ENCODE measurements at regions not wholly inside any gene's neighbourhood (a gene's known extent, or its start where the extent isn't known, plus 50 kb on each side); places are given as distances from the start of the nearest gene placed in this dataset.

DNA sequence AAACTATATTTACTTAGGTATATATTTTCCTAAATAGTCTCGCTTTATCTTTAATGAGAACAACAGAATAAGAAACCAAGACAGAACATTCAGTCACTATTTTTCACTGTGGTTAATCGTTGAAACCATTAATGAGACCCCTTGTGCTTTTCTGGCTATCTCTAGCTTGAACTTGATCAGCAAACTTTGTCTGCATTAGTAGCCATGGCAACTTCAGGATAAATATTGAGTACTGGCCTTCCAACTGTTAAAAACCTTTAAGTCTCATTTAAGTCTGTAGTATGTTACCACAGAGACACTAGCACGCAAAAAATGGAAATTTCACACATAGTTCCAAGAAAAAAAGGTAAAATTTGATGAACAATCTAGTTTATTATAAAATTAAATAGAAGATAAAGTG lies 946.0 kb downstream of the SLITRK5 start:
- intact Hi-C loops (cut with DNase I), result no loop called here
- H3K4me3 ChIP-seq, result no peak overlapping the region
- H3K9me3 ChIP-seq, result no peaks in the 10 kb centered on the region
- no peak for DNase-seq
- WGBS, 3 donors, result 77 to 79% (median 79%) methylated on average over 3 of the region's 3 CpGs
- H3K36me3 ChIP-seq, result no peaks in the 10 kb centered on the region
- H3K27ac ChIP-seq, result no peak overlapping the region
- no peaks in the 10 kb centered on the region for H3K4me1 ChIP-seq (ENCODE audit: insufficient read depth)
- no peaks in the 10 kb centered on the region for H3K27me3 ChIP-seq
- TF ChIP-seq EP300 (IDR thresholded peaks at IDR 0.05) (no peak), POLR2A (IDR thresholded peaks at IDR 0.05) (no peak)
- TF ChIP-seq, protein P1, sequence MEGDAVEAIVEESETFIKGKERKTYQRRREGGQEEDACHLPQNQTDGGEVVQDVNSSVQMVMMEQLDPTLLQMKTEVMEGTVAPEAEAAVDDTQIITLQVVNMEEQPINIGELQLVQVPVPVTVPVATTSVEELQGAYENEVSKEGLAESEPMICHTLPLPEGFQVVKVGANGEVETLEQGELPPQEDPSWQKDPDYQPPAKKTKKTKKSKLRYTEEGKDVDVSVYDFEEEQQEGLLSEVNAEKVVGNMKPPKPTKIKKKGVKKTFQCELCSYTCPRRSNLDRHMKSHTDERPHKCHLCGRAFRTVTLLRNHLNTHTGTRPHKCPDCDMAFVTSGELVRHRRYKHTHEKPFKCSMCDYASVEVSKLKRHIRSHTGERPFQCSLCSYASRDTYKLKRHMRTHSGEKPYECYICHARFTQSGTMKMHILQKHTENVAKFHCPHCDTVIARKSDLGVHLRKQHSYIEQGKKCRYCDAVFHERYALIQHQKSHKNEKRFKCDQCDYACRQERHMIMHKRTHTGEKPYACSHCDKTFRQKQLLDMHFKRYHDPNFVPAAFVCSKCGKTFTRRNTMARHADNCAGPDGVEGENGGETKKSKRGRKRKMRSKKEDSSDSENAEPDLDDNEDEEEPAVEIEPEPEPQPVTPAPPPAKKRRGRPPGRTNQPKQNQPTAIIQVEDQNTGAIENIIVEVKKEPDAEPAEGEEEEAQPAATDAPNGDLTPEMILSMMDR (IDR thresholded peaks at IDR 0.05), result no peak

DNA sequence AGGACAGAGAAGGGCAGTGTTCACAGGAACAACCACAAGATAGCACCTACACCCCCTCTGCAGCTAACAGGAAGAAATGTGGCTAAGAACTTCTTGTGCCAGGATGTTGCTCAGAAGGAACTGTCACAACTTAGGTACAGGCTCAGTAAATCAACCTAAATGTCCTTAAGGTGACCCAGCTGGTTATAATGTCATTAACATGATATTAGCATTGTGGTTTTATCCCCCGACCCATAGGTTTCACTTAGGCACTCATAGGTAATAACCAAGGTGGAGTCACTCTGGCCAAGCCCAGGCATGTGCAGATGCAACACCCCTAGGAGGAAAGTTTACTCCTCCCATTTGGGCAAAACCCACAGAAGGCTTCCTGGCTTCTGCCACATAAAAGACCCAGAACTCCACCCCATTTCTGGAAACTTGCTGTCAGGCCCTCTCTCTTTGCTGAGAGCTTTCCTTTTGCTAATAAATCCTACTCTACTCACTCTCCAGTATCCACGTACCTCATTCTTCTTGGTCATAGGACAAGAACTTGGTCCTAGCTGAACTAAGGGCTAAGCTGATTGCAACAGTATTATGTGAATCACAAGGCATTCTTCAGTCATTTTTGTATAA lies 951.3 kb downstream of the SLITRK5 start:
- Histone ChIP-seq H3K9me3 (no peaks in the 10 kb centered on the region), H3K27me3 (no peaks in the 10 kb centered on the region), H3K36me3 (no peaks in the 10 kb centered on the region), H3K27ac (no peak overlapping the region), H3K4me3 (no peak overlapping the region), H3K4me1 (ENCODE audit: insufficient read depth) (no peaks in the 10 kb centered on the region)
- DNase-seq, result no peak
- TF ChIP-seq, protein P1 (IDR thresholded peaks at IDR 0.05), result no peak
- TF ChIP-seq EP300 (IDR thresholded peaks at IDR 0.05) (no peak), POLR2A (IDR thresholded peaks at IDR 0.05) (no peak)
- intact Hi-C loops (cut with DNase I), result no loop called here
- 85 to 91% (median 89%) methylated on average over 2 of the region's 2 CpGs for WGBS, 3 donors

DNA sequence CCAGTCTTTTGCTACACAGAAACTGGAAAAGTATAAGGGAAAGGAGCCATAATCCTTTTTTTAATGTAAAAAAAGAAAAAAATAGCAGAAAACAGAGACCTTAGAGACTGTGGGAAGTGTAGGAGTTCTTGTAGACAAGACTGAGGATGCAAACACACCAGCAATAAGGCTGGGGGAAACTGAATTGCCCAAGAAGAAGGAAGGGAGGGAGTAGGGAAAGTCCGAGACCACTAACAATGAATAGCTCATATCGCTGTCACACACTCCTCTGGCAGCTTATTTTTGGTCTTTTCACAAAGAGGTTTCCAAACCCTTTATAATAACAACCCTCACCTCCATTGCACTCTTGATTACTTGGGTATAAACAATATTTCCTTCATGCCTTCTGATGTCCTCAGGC lies 952.0 kb downstream of the SLITRK5 start:
- H3K36me3 ChIP-seq, result no peaks in the 10 kb centered on the region
- WGBS, 3 donors, result 83 to 93% (median 88%) methylated on average over 2 of the region's 2 CpGs
- intact Hi-C loops (cut with DNase I), result no loop called here
- no peak for DNase-seq
- H3K4me1 ChIP-seq (ENCODE audit: insufficient read depth), result no peaks in the 10 kb centered on the region
- TF ChIP-seq POLR2A (IDR thresholded peaks at IDR 0.05) (no peak), EP300 (IDR thresholded peaks at IDR 0.05) (no peak)
- TF ChIP-seq, protein P1 (IDR thresholded peaks at IDR 0.05), result no peak
- no peak overlapping the region for H3K4me3 ChIP-seq
- no peak overlapping the region for H3K27ac ChIP-seq
- H3K9me3 ChIP-seq, result no peaks in the 10 kb centered on the region
- no peaks in the 10 kb centered on the region for H3K27me3 ChIP-seq

DNA sequence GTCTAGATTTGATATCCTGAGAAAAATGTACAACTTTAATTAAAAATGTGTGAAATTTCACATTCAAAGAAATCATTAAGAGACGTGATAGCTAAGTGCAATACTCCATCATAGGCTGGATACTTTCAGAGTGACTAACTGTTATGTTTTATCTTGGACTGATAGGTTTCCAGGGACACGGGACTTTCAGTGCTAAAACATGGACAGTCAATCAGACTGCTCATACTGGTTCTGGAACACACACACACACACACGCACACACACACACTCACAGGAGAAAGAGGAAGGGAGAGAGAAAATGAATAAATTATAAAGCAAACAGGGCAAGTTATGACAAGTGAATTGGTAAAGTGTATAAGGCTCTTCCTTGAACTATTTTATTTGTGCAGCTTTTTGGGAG lies 955.9 kb downstream of the SLITRK5 start:
- TF ChIP-seq, protein P1 (IDR thresholded peaks at IDR 0.05), result no peak
- TF ChIP-seq EP300 (IDR thresholded peaks at IDR 0.05), result no peak
- no peak for TF ChIP-seq POLR2A (IDR thresholded peaks at IDR 0.05)
- Histone ChIP-seq H3K9me3 (no peaks in the 10 kb centered on the region), H3K4me3 (no peak overlapping the region), H3K27me3 (no peaks in the 10 kb centered on the region), H3K36me3 (no peaks in the 10 kb centered on the region), H3K4me1 (ENCODE audit: insufficient read depth) (no peaks in the 10 kb centered on the region), H3K27ac (no peak overlapping the region)
- intact Hi-C loops (cut with DNase I), result no loop called here
- WGBS, 3 donors, result 22 to 39% (median 29%) methylated on average over 3 of the region's 3 CpGs
- DNase-seq, result no peak

Measured in ovary (tissue), 7 donors.